ENCODE measurements at regions not wholly inside any gene's neighbourhood (a gene's known extent, or its start where the extent isn't known, plus 50 kb on each side); places are given as distances from the start of the nearest gene placed in this dataset.

GRCh38 chr12:25824734-25825133, 133.7 kb upstream of the RASSF8 start:
- Histone ChIP-seq H3K9ac (ENCODE audit: insufficient read length, low read depth) (no peak overlapping the region), H3K4me1 (ENCODE audit: insufficient read depth, insufficient read length) (no peaks in the 10 kb centered on the region), H3K9me3 (ENCODE audit: insufficient read depth, low read length) (no peaks in the 10 kb centered on the region), H3K27me3 (ENCODE audit: insufficient read depth, insufficient read length) (no peaks in the 10 kb centered on the region), H3K36me3 (ENCODE audit: insufficient read depth, insufficient read length, low read length) (no peaks in the 10 kb centered on the region), H3K4me3 (ENCODE audit: insufficient read length, low read depth) (no peak overlapping the region)
- DNase-seq (ENCODE audit: low read depth, low spot score): no peak
- no peak for TF ChIP-seq SUZ12 (IDR thresholded peaks at IDR 0.05; ENCODE audit: extremely low read depth, insufficient read depth, insufficient read length)
- no peak for TF ChIP-seq ZNF274 (IDR thresholded peaks at IDR 0.05; ENCODE audit: low read depth, low read length)
- no peak for TF ChIP-seq YY1 (IDR thresholded peaks at IDR 0.05; ENCODE audit: insufficient read depth, insufficient read length)

- Histone ChIP-seq H3K27me3 (ENCODE audit: insufficient read depth, insufficient read length) (no peaks in the 10 kb centered on the region), H3K4me1 (ENCODE audit: insufficient read depth, insufficient read length) (no peaks in the 10 kb centered on the region), H3K36me3 (ENCODE audit: insufficient read depth, insufficient read length, low read length) (no peaks in the 10 kb centered on the region), H3K9me3 (ENCODE audit: insufficient read depth, low read length) (no peaks in the 10 kb centered on the region), H3K9ac (ENCODE audit: insufficient read length, low read depth) (no peak overlapping the region), H3K4me3 (ENCODE audit: insufficient read length, low read depth) (no peak overlapping the region)
- no peak for DNase-seq (ENCODE audit: low read depth, low spot score)
- TF ChIP-seq SUZ12 (IDR thresholded peaks at IDR 0.05; ENCODE audit: extremely low read depth, insufficient read depth, insufficient read length) (no peak), ZNF274 (IDR thresholded peaks at IDR 0.05; ENCODE audit: low read depth, low read length) (no peak), YY1 (IDR thresholded peaks at IDR 0.05; ENCODE audit: insufficient read depth, insufficient read length) (no peak)
Measured at GRCh38 chr12:25825446-25825845, 133.0 kb upstream of the RASSF8 start.

DNA sequence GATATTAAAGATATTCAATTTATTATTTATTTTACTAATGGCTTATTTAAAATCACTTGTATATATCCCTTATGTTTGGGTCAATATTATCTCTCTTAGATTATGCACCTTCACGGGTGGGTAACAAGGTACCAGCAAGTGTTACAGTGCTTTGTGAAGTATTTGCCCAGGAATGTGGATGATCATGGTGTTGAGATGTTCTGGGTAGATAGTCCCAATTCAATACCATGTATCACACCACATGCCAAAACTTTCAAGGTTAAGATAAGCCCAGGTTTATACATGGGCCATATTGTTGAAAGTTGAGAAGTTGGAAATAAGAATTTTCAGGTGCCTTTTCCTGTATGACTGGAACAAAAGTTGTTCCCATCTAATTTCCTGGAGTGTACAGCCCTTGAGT, 131.3 kb upstream of the RASSF8 start:
- TF ChIP-seq YY1 (IDR thresholded peaks at IDR 0.05; ENCODE audit: insufficient read depth, insufficient read length) (no peak), ZNF274 (IDR thresholded peaks at IDR 0.05; ENCODE audit: low read depth, low read length) (no peak), SUZ12 (IDR thresholded peaks at IDR 0.05; ENCODE audit: extremely low read depth, insufficient read depth, insufficient read length) (no peak)

GRCh38 chr12:25827747-25828146, 130.7 kb upstream of the RASSF8 start:
- H3K9ac ChIP-seq (ENCODE audit: insufficient read length, low read depth): no peak overlapping the region
- H3K4me3 ChIP-seq (ENCODE audit: insufficient read length, low read depth): no peak overlapping the region
- no peaks in the 10 kb centered on the region for H3K9me3 ChIP-seq (ENCODE audit: insufficient read depth, low read length)
- no peak for DNase-seq (ENCODE audit: low read depth, low spot score)
- TF ChIP-seq SUZ12 (IDR thresholded peaks at IDR 0.05; ENCODE audit: extremely low read depth, insufficient read depth, insufficient read length): no peak
- TF ChIP-seq YY1 (IDR thresholded peaks at IDR 0.05; ENCODE audit: insufficient read depth, insufficient read length): no peak
- TF ChIP-seq ZNF274 (IDR thresholded peaks at IDR 0.05; ENCODE audit: low read depth, low read length): no peak
- H3K36me3 ChIP-seq (ENCODE audit: insufficient read depth, insufficient read length, low read length): no peaks in the 10 kb centered on the region
- H3K27me3 ChIP-seq (ENCODE audit: insufficient read depth, insufficient read length): no peaks in the 10 kb centered on the region
- no peaks in the 10 kb centered on the region for H3K4me1 ChIP-seq (ENCODE audit: insufficient read depth, insufficient read length)

More for the DNA sequence above, 131.3 kb upstream of the RASSF8 start:
- H3K36me3 ChIP-seq (ENCODE audit: insufficient read depth, insufficient read length, low read length): no peaks in the 10 kb centered on the region
- no peaks in the 10 kb centered on the region for H3K27me3 ChIP-seq (ENCODE audit: insufficient read depth, insufficient read length)
- no peak for DNase-seq (ENCODE audit: low read depth, low spot score)
- no peaks in the 10 kb centered on the region for H3K9me3 ChIP-seq (ENCODE audit: insufficient read depth, low read length)
- H3K4me3 ChIP-seq (ENCODE audit: insufficient read length, low read depth): no peak overlapping the region
- H3K9ac ChIP-seq (ENCODE audit: insufficient read length, low read depth): no peak overlapping the region
- H3K4me1 ChIP-seq (ENCODE audit: insufficient read depth, insufficient read length): no peaks in the 10 kb centered on the region

- TF ChIP-seq ZNF274 (IDR thresholded peaks at IDR 0.05; ENCODE audit: low read depth, low read length) (no peak), YY1 (IDR thresholded peaks at IDR 0.05; ENCODE audit: insufficient read depth, insufficient read length) (no peak), SUZ12 (IDR thresholded peaks at IDR 0.05; ENCODE audit: extremely low read depth, insufficient read depth, insufficient read length) (no peak)
- Histone ChIP-seq H3K9ac (ENCODE audit: insufficient read length, low read depth) (no peak overlapping the region), H3K4me1 (ENCODE audit: insufficient read depth, insufficient read length) (no peaks in the 10 kb centered on the region), H3K4me3 (ENCODE audit: insufficient read length, low read depth) (no peak overlapping the region), H3K27me3 (ENCODE audit: insufficient read depth, insufficient read length) (no peaks in the 10 kb centered on the region), H3K36me3 (ENCODE audit: insufficient read depth, insufficient read length, low read length) (no peaks in the 10 kb centered on the region), H3K9me3 (ENCODE audit: insufficient read depth, low read length) (no peaks in the 10 kb centered on the region)
- DNase-seq (ENCODE audit: low read depth, low spot score): no peak
Measured at GRCh38 chr12:25828188-25828587, 130.3 kb upstream of the RASSF8 start.

GRCh38 chr12:25829192-25829591, 129.3 kb upstream of the RASSF8 start:
- no peak overlapping the region for H3K4me3 ChIP-seq (ENCODE audit: insufficient read length, low read depth)
- no peaks in the 10 kb centered on the region for H3K36me3 ChIP-seq (ENCODE audit: insufficient read depth, insufficient read length, low read length)
- H3K9ac ChIP-seq (ENCODE audit: insufficient read length, low read depth): no peak overlapping the region
- no peak for DNase-seq (ENCODE audit: low read depth, low spot score)
- no peaks in the 10 kb centered on the region for H3K27me3 ChIP-seq (ENCODE audit: insufficient read depth, insufficient read length)
- TF ChIP-seq SUZ12 (IDR thresholded peaks at IDR 0.05; ENCODE audit: extremely low read depth, insufficient read depth, insufficient read length) (no peak), YY1 (IDR thresholded peaks at IDR 0.05; ENCODE audit: insufficient read depth, insufficient read length) (no peak), ZNF274 (IDR thresholded peaks at IDR 0.05; ENCODE audit: low read depth, low read length) (no peak)
- no peaks in the 10 kb centered on the region for H3K9me3 ChIP-seq (ENCODE audit: insufficient read depth, low read length)
- H3K4me1 ChIP-seq (ENCODE audit: insufficient read depth, insufficient read length): no peaks in the 10 kb centered on the region

GRCh38 chr12:25830456-25830855, 128.0 kb upstream of the RASSF8 start:
- DNase-seq (ENCODE audit: low read depth, low spot score): no peak
- Histone ChIP-seq H3K36me3 (ENCODE audit: insufficient read depth, insufficient read length, low read length) (no peaks in the 10 kb centered on the region), H3K9ac (ENCODE audit: insufficient read length, low read depth) (no peak overlapping the region), H3K4me1 (ENCODE audit: insufficient read depth, insufficient read length) (no peaks in the 10 kb centered on the region), H3K9me3 (ENCODE audit: insufficient read depth, low read length) (no peaks in the 10 kb centered on the region), H3K27me3 (ENCODE audit: insufficient read depth, insufficient read length) (no peaks in the 10 kb centered on the region), H3K4me3 (ENCODE audit: insufficient read length, low read depth) (no peak overlapping the region)
- no peak for TF ChIP-seq SUZ12 (IDR thresholded peaks at IDR 0.05; ENCODE audit: extremely low read depth, insufficient read depth, insufficient read length)
- no peak for TF ChIP-seq ZNF274 (IDR thresholded peaks at IDR 0.05; ENCODE audit: low read depth, low read length)
- TF ChIP-seq YY1 (IDR thresholded peaks at IDR 0.05; ENCODE audit: insufficient read depth, insufficient read length): no peak
